ENCODE measurements at regions not wholly inside any gene's neighbourhood (a gene's known extent, or its start where the extent isn't known, plus 50 kb on each side); places are given as distances from the start of the nearest gene placed in this dataset.
A peak's percentile ranks its signal among the peaks of the same experiment; 100 is the strongest.

DNA sequence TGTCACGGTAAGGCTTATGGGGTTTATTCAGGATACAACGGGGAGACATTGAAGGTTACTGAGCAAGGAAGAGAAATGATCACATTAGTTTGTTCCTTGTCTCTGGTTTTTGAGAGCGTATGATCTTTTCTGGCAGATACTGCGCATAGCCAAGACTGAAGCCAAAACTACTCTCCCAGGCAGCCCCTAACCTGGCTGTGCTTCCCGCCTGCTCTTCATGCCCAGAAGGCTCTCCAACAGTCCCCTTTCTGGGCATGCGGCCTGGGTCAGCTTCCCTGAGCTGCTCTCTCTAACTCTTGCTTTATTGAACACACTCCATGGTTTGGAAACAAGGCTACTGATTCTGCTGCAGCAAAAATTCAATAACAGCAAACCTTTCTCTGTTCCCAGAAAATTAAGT, 306.6 kb downstream of the BUD13 start:
- Histone ChIP-seq H3K4me3 (no peak overlapping the region), H3K27ac (no peak overlapping the region), H3K4me1 (no peaks in the 10 kb centered on the region), H3K9me3 (no peaks in the 10 kb centered on the region), H3K27me3 (no peaks in the 10 kb centered on the region), H3K36me3 (no peaks in the 10 kb centered on the region)
- ATAC-seq (ENCODE audit: low FRiP score in 2 of 2) (no peak), DNase-seq (no peak)
- TF ChIP-seq POLR2A (IDR thresholded peaks at IDR 0.05), result no peak
- TF ChIP-seq, protein P1, sequence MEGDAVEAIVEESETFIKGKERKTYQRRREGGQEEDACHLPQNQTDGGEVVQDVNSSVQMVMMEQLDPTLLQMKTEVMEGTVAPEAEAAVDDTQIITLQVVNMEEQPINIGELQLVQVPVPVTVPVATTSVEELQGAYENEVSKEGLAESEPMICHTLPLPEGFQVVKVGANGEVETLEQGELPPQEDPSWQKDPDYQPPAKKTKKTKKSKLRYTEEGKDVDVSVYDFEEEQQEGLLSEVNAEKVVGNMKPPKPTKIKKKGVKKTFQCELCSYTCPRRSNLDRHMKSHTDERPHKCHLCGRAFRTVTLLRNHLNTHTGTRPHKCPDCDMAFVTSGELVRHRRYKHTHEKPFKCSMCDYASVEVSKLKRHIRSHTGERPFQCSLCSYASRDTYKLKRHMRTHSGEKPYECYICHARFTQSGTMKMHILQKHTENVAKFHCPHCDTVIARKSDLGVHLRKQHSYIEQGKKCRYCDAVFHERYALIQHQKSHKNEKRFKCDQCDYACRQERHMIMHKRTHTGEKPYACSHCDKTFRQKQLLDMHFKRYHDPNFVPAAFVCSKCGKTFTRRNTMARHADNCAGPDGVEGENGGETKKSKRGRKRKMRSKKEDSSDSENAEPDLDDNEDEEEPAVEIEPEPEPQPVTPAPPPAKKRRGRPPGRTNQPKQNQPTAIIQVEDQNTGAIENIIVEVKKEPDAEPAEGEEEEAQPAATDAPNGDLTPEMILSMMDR (IDR thresholded peaks at IDR 0.05), result no peak
- no peak for TF ChIP-seq POLR2AphosphoS5 (IDR thresholded peaks at IDR 0.05)
- TF ChIP-seq EP300 (IDR thresholded peaks at IDR 0.05), result no peak
- WGBS, 2 donors, result 90 to 92% methylated on average over 6 of the region's 6 CpGs

DNA sequence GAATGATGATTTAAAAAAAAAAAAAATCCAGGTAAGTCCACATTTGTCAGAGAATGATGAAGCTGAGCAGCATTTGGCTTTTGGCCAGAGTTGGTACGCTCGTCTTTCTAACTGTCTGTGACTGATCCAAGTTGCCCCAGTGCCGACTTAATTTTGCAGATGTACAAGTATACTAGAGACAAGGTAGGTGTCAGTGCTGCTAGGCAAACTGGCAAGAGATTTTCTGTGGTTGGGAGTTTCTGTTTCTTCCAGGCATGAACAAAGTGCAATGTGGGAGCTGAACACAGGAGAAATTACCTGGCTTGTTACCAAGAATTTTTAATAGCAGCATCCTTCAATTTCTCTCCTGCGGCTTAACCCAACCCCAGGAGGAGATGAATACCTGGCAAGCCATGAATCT, 307.7 kb downstream of the BUD13 start:
- no peak overlapping the region for H3K27ac ChIP-seq
- H3K9me3 ChIP-seq, result no peaks in the 10 kb centered on the region
- 74 to 82% methylated on average over 4 of the region's 4 CpGs for WGBS, 2 donors
- no peaks in the 10 kb centered on the region for H3K36me3 ChIP-seq
- no peak overlapping the region for H3K4me3 ChIP-seq
- H3K4me1 ChIP-seq, result no peaks in the 10 kb centered on the region
- TF ChIP-seq, protein P1 (IDR thresholded peaks at IDR 0.05), result no peak
- no peak for TF ChIP-seq POLR2A (IDR thresholded peaks at IDR 0.05)
- no peak for TF ChIP-seq POLR2AphosphoS5 (IDR thresholded peaks at IDR 0.05)
- no peak for TF ChIP-seq EP300 (IDR thresholded peaks at IDR 0.05)
- DNase-seq (no peak), ATAC-seq (ENCODE audit: low FRiP score in 2 of 2) (no peak)
- H3K27me3 ChIP-seq, result no peaks in the 10 kb centered on the region

DNA sequence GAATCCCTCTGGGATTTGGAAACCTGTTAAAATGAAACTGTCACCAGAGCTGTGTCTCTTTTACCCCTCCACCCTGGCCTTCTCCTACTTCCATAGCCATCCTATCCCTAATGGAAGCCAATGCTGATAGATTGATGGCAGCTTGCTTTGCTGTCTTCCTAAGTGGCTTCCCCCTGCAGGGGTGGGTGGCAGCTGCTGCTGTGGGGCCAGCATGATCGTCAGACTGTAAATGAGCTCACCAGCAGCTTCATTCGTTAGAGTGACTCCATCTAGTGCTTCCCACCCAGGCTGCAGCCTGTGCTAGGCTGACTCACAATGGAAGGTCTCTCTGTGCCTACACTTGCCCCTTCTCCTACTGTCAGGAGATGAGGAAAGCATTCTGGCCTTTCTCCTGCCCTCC, 311.0 kb downstream of the BUD13 start:
- H3K27ac ChIP-seq, result no peak overlapping the region
- TF ChIP-seq, protein P1 (IDR thresholded peaks at IDR 0.05), result no peak
- no peak for TF ChIP-seq POLR2AphosphoS5 (IDR thresholded peaks at IDR 0.05)
- no peak for TF ChIP-seq EP300 (IDR thresholded peaks at IDR 0.05)
- TF ChIP-seq POLR2A (IDR thresholded peaks at IDR 0.05), result no peak
- no peaks in the 10 kb centered on the region for H3K9me3 ChIP-seq
- ATAC-seq (ENCODE audit: low FRiP score in 2 of 2) (peak in 1 of 2 donors; percentile 53), DNase-seq (no peak)
- H3K4me1 ChIP-seq, result no peaks in the 10 kb centered on the region
- H3K4me3 ChIP-seq, result no peak overlapping the region
- H3K27me3 ChIP-seq, result no peaks in the 10 kb centered on the region
- WGBS, 2 donors, result 56 to 58% methylated on average over 2 of the region's 2 CpGs
- H3K36me3 ChIP-seq, result no peaks in the 10 kb centered on the region

DNA sequence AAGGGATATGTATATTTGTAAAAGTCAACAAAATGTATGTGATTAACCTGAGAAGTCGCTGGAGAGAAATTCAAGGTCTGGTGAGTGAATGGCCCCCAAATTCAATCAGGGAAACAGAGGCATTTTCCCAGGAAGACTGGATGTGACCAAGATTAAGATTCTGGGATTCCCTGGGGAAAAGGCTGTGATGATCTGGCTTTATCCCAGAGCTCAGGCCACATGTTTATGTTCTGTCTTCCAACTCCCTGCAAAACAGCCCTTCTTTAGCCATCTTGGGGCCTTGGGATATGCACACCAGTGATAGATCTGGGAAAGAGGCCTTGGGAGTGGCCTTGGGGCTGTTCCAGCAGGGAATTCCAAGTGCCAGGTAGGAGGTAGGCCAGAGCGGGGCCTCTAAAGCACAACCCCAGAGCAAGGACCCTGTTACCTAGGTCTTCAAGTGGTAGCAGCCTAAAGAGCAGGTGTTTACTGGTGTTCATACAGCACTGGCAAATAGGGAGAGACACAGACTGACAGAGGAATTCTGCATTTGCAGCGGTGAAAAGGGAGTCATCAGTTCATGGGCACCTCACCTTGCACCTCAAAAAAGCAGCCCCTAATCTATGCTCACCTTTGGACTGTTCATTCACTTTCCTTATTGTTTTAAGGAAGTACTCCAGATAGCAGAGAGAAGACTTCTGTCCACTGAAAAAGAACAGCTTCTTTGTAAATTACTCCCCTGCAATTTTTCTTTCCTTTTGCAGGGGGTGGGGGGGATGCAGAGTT, 312.4 kb downstream of the BUD13 start:
- ATAC-seq (ENCODE audit: low FRiP score in 2 of 2), result no peak
- no peaks in the 10 kb centered on the region for H3K4me1 ChIP-seq
- H3K27ac ChIP-seq, result no peak overlapping the region
- no peak for DNase-seq
- H3K9me3 ChIP-seq, result no peaks in the 10 kb centered on the region
- WGBS, 2 donors, result 75 to 76% methylated on average over 2 to 3 of the region's 3 CpGs
- TF ChIP-seq EP300 (IDR thresholded peaks at IDR 0.05) (no peak), POLR2AphosphoS5 (IDR thresholded peaks at IDR 0.05) (no peak), POLR2A (IDR thresholded peaks at IDR 0.05) (no peak)
- TF ChIP-seq, protein P1 (IDR thresholded peaks at IDR 0.05), result no peak
- H3K27me3 ChIP-seq, result no peaks in the 10 kb centered on the region
- H3K36me3 ChIP-seq, result no peaks in the 10 kb centered on the region
- no peak overlapping the region for H3K4me3 ChIP-seq
